ENCODE measurements at regions not wholly inside any gene's neighbourhood (a gene's known extent, or its start where the extent isn't known, plus 50 kb on each side); places are given as distances from the start of the nearest gene placed in this dataset.

DNA sequence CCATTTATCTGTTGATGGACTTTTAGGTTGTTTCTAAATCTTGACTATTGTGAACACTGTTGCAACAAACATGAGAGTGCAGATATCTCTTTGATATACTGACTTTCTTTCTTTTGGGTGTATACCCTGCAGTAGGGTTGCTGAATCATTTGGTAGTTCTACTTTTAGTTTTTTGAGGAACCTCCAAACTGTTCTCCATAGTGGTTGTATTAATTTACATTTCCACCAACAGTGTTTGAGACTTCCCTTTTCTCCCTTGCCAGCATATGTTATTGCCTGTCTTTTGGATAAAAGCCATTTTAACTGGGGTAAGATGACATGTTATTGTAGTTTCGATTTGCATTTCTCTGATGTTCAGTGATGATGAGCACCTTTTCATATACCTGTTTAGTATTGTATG lies 330.0 kb downstream of the DDX10 start:
- no peak for DNase-seq

DNA sequence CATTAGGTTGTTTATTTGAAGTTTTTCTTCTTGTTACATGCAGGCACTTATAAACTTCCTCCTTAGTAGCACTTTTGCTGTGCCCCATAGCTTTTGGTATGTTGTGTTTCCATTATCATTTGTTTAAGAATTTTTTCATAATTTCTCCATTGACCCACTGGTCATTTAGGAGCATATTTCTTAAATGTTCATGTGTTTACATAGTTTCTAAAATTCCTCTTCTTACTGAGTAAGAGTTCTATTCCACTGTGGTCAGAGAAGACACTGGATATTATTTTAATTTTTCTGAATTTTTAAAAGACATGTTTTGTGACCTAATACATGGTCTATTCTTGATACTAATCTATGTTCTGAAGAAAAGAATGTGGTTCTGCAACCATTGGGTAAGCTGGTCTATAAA lies 333.0 kb downstream of the DDX10 start:
- DNase-seq: no peak

DNA sequence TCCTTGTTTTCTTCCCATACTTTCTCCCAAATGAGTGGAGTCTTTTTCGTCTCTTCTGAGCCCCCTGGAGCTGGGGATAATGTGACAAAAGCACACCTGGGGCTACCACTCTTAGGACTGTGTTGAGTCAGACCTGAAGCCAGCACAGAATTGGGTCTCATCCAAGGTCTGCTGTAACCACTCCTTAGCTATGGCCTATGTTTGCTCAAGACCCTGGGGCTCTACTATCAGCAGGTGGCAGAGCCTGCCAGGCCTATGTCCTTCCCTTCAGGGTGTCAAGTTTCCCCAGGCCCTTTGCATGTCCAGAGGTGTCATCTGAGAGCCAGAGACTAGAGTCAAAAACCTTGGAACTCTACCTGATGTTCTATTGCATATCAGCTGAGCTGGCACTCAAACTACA lies 335.7 kb downstream of the DDX10 start:
- DNase-seq: no peak

DNA sequence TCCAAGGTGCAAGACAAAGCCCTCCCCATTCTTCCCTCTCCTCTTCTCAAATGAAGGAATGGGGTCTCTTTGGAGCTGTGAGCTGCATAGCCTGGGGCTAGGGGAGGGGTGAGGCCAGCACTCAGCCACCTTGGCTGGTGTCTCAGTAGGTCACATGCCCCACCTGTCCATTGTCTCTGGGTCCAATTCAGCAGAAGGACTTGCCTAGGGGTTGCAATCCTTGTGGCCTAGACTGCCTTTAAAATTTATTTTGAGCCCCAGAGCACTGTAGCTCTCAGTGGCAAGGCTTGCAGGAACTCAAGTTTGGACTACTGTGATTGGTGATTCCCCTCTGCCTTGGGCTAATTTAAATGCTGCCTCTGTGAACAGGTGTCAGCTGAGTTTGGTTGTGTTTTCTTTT lies 336.7 kb downstream of the DDX10 start:
- no peak for DNase-seq

DNA sequence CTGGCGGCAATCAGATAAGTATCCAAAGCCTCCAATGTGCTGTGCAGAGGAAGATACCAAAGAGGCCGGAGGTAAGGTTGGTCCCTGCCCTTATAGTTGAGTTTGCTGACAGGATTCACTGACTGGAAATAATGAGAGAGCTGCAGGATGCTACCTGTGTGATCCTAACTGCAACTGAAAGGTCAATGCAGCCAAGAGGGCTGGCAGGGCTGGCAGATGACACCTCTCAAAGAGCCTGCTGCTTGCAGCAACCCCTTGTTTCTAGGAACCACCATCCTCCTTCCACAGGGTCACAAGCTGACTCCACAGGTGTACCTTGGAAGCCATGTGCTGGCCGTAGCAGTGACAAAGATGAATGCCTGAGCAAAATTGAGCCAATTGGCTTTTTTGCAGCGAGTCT lies 348.1 kb downstream of the DDX10 start:
- no peak for DNase-seq

DNA sequence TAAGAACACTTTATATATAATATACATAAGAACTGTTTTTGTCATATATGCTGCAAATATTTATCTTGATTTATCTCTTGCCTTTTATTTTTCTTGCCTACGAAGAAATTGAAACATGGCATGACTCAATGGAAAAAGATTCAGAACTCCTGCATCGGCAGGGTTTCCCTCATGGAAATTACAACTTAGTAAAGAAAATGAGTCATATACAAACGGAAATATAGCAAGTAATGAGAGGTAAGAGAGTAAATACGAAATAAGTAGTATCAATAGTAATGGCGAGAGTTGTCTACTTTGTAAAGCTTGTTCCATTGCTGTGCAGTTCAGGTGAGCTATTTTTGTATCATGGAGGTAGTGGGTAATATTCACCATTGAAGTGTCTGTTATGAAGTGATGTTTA lies 350.4 kb downstream of the DDX10 start:
- DNase-seq: no peak

DNA sequence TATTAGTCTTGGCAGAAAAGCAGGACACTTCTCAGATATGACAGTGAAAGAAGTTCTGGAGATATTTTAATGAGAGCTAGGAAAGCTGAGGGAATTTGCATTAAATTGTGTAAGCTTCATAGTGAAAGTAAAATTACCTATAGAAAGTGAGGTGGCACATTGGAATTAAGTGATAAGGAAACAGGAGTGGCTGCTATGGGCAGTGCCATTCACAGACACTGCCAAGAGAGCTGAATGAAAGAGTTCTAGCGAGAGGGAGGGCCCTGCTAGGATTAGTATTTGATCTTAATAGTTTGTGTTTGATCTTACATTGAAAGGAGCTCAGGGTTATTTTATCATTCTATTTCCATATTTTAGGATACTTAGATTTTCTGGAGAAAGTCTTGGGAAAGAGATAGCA lies 351.9 kb downstream of the DDX10 start:
- no peak for DNase-seq

DNA sequence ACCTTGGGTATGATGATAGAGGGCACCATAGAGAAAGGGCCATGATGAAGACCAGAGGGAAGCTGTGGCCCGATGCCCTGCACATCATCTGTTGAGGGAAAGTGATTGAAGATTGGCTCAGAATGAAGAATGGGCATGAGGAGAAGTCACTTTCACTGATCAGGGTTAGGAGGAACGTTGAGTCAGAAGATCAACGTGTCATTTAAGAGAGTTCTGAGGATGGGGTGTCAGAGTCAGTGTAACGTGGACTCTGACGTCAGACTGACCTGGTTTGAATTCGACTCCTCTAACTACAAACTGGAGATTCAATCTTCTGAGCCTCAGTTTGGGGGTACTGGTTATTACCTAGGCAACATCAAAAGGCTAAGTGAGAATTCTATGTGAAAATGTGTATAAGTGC lies 352.6 kb downstream of the DDX10 start:
- DNase-seq: no peak

DNA sequence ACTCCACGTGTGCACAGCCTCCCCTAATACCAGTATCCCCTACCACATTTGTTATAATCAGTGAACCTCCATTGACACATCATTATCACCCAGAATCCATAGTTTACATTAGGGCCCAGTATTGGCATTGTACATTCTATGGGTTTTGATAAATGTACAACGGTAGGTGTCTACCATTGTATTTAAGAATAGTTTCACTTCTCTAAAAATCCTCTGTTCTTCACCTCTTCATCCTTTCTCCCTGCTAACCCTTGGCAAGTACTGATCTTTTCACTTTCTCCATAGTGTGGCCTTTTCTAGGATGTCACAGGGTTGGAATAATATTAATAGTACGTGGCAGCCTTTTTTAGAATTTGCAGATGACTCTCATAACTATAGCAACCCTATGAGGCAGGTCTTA lies 353.8 kb downstream of the DDX10 start:
- no peak for DNase-seq

DNA sequence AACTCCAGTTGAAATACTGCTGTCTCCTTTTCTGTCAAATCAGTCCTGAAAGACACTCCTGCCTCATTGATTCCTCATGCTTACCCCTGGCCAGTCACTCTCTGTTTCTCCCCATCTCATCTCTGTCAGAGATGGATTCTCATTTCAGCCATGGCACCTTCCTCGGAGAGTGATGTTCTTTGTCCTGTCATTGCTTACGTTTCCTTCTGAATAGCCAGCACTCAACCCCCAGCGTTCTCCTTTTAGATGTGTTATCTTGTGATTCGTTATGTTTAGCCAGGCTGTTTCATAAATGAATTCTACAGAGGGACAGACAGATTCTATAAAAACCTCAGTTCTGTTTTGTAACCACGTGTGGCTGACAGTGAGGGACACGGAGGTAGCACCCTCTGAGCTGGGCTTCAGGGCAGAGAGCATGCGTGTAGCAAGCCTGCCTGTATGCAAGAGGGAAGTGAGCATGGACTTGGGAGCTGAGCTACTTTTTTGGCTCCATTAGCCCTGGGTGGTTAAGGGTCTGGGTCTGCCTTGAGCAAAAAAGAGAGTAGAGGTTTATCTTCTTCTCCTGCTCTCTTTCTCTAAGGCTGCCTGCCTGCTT lies 354.6 kb downstream of the DDX10 start:
- no peak for DNase-seq

DNA sequence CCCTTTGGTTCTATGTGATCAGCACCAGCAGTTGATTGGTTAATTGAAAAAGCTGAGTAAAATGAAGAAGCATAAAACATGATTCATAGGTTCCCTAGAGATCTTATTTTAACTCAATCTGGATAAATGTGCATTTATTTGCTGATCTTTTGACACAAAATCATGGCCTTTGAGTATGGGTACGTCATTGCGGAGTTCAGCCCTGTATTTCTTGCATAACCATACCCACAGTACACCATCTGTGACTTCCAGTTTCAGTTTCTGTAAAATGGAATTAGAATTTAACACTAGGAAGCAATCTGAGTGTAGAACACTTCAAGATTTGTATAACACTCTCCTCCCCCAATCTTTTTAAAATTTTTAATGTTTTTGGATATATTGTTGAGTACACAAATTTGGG lies 358.2 kb downstream of the DDX10 start:
- no peak for DNase-seq

DNA sequence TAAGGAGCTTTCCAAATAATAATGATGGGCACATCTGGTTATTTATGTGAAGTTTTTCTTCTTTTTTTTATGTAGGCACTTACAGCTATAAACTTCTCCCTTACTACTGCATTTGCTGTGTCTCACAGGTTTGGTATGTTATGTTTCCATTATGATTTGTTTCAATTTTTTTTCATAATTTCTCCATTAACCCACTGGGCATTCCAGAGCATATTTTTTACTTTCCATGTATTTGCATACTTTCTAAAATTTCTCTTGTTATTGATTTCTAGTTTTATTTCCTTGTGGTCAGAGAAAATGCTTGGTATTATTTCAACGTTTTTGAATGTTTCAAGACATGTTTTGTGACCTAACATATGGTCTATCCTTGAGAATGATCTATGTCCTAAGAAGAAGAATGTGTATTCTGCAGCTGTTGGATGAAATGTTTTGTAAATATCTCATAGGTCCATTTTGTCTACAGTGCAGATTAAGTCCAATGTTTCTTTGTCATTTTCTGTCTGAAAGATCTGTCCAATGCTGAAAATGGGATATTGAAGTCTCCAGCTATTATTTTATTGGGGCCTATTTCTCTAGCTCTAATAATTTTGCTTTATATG lies 362.1 kb downstream of the DDX10 start:
- no peak for DNase-seq

DNA sequence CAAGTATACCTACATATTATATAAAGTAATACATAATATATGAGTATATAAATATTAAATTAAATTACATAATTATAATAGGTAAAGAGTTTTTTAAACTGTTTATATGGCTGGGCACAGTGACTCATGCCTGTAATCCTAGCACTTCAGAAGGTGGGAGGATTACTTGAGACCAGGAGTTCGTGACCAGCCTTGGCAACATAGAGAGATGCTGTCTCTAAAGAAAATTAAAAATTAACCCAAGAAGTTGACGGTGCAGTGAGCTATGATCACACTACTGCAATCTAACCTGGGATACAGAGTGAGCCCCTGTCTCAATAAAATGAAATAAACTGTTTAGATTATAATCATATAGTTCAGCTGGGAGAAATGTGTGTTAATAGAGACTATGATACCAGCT lies 363.0 kb downstream of the DDX10 start:
- DNase-seq: no peak

DNA sequence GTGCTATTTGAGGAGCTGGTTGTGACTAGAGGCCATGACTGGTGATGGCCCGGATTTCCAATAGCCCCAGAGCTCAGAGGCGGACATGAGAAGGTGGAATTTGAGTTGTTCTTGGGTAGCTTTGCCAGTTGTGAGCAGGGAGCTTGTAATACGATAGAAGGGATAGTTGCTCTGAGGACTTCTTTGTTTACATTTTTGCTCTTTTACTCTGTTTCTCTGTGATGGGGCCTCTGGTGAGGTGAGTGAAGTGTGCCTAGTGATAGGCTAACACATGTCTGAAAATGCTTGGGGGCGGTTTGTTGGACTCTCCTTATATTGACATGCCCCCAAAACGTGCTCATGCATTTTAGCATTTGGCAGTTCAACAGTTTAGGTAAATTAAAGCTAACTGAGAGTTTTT lies 365.1 kb downstream of the DDX10 start:
- DNase-seq: no peak

DNA sequence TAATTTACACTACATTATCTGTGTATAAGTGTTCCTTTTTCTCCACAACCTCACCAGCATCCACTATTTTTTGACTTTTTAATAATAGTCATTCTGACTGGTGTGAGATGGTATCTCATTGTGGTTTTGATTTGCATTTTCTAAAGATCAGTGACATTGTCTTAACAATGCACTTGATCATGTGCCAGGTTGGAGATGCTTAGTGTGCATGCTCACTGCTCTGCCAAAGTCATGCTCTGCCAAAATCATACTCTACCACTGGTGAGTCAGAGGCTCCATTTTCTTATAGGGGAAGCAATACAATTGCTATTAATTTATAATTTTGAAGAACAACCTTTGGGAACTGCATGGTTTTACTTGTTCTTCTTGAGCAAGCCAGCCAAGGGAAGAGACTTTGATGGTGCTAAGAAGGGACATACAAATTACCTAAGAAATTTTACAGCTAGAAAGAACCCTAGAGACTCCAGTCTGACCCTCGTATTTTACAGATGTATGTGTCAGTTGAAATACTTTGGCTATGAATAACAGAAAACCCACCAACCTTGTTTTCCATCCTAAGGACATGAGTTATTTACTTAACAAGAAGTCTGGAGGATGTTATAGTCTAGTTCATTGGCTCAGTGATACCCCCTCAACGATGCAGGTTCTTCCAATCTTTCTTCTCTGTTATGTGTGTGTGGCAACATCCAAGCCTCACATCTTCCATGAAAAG lies 368.9 kb downstream of the DDX10 start:
- no peak for DNase-seq

DNA sequence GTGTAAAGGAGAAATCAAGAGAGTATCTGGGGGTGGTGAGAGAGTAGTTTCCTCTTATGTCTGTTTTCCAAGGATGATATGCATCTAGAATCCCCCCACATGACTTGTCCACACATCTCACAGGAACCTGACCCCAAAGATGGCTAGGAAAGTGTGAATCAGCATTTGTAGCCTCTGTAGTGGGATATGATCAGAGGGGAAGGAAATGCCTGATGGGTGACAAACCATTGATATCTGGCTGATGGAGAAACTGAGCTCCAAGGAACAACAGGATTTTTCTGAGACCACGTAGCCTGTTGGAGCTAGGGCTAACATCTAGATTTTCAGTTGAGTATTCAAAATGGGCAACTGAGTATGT lies 369.4 kb downstream of the DDX10 start:
- DNase-seq: no peak

DNA sequence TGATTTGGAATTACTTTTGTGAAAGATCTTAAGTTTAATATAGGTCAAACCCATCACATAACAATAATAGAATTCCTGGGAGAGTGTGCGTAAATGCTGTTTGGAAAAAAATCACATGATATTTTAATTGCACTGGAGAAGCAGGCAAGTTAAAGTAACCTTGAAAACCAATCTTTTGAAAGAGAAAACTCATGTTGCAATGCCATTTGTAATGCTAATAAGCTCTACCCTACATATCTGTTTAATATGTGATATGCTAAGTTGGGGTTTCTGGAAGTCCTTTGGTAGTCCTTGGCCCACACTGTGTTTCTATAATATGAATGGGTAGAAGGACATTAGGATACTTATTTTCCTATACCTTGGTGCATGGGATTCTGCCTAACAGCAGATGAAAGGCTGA lies 370.4 kb downstream of the DDX10 start:
- DNase-seq: no peak

DNA sequence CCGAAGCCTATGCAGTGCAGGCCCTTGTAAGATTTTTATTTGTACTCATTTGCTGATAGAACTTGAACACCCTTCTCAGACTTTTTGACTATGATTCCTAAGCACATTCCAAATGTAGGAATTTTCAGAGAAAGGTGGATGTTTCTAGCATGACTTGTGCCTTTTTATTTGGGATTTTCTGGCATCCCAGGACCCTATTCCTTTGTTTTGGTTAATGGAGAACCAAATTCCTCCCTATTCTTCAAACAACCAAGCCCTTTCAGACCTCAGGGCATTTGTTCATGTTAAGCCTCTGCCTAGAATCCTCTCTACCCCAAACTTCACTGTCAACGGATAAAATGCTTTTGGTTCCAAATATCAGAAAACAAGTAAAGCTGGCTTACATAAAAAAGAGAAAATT lies 371.1 kb downstream of the DDX10 start:
- no peak for DNase-seq

DNA sequence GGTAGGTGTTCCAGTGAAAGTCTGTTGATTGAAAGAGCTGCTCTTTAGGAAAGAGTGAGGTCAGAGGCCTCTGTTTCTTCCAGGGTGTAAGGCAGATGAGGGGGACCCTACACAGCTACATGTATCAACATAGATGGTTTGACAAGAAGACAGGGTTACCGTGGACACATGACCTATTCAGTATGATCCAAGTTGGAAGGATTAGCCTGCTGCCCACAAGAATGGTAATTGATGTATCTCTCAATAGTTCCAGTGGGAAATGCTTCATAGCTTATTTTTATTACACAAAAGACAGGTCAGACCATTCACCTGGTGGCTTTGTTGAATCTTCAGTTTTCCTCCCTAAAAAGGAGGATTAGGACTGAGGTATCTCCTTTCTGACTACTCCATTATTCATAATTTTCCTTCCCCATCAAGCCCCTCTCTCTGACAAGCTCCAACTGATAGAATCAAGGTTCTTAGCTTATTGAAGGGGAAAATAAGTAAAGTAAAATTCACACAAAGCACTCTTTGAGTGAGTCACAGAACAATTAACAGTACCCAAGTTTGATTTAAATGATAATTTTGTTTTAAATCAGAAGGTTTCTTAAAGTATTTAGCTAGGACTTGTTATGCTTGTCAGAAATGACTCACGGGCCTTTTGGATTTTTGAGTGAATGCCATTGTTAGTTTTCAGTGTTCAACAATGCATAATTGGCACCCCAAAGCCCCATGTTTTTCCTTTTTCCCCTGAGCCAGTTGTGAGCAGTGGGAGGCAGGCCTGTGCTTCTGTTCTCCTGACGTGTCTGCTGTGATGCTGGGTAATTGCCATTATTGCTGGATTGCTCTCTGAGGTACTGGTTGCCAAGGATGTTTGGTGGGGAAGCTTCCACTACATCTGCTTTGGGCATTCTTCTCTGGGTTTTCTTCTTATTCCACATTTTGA lies 373.2 kb downstream of the DDX10 start:
- no peak for DNase-seq

DNA sequence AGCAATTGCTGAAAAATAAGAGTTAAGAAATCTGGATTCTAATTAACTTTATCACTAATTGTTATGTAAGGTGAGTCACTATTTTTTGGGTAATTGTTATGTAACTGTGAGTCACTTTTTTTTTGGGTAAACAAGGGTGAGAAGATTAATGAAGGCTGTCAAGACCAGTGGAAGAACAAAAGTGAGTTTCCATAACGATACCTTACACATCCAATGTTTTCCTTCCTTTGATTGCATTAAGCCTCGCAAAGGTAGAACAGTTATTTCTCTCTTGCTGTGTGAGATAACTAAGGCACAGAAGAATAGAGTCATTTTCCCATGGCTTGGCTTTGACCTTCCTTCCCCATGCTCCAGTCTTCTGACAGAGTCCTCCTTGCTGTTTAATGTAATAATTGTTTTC lies 374.7 kb downstream of the DDX10 start:
- no peak for DNase-seq

DNA sequence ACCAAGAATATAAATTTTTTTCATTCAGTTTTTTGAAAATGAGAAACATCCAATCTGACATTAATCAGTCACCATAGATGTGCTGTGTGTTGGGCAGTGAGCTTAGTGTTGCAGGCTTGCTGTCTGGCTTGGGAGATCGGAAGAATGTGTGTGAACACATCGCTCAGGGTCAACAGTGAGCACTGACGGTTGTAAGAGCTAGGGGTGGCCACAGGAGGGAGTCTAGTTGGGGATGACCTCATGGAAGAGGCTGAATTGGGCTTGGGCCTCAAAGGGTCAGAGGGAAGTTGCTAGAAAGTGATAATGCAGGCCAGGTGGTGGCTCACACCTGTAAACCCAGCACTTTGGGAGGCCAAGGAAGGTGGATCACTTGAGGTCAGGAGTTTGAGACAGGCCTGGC lies 375.4 kb downstream of the DDX10 start:
- no peak for DNase-seq

DNA sequence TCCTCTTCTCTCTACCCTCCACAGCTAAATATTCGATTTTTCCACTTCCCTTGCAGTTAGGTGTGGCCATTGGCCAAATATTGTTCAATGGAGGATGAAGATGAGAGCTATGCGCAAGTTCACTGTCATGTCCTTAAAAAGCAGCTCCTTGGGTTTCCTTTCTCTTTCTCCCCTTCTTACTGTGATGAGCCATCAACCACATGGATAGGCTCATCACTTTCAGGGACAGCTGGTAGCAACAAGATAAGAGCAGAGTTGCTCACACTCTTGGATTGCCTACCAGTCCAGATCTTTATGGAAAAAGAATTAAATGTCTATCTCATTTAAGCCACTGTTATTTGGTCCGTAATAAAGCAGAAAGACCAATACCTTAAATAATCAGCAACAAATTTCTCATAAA lies 377.0 kb downstream of the DDX10 start:
- no peak for DNase-seq

DNA sequence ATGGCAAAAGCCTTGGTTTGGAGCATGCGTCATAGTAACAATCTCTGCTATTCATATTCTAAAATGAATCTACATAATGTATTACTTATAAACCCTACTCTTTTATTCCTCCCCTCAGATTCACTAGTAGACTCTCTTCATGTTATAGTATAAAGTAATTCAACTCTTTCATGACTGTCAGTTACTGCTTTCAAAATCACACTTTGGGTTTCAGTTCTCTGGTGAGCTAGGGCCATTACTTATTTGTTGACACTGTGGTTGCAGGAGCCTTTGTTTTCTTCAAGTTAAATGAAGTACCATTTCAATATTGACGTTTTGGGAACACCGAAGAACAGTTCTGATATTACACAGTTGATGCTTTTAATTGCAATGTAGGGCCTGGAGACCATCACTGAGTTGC lies 378.4 kb downstream of the DDX10 start:
- DNase-seq: peak; percentile 6
